ENCODE measurements at regions not wholly inside any gene's neighbourhood (a gene's known extent, or its start where the extent isn't known, plus 50 kb on each side); places are given as distances from the start of the nearest gene placed in this dataset.

DNA sequence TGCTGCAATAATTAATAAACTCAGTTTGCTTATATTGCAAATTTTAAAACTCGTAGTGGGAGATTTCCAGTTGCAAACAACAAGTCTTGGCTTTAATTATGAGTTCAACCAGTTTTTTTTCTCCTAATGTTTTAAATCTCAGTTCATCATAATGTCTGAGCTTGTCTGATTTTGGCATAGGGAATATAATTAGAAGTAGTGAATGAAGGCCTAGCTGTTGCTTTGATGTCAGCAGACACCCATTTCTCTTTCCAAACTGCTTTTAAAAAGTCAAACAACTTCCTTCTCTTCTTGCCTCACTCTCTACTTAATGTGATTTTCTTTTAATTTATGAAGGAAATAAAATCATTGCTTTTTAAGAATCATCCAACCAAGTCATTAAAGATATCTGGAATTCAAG lies 1462.1 kb downstream of the DPP10 start:
- H3K4me1 ChIP-seq: no peaks in the 10 kb centered on the region
- no peak overlapping the region for H3K4me3 ChIP-seq
- no peaks in the 10 kb centered on the region for H3K36me3 ChIP-seq
- TF ChIP-seq, protein P1, sequence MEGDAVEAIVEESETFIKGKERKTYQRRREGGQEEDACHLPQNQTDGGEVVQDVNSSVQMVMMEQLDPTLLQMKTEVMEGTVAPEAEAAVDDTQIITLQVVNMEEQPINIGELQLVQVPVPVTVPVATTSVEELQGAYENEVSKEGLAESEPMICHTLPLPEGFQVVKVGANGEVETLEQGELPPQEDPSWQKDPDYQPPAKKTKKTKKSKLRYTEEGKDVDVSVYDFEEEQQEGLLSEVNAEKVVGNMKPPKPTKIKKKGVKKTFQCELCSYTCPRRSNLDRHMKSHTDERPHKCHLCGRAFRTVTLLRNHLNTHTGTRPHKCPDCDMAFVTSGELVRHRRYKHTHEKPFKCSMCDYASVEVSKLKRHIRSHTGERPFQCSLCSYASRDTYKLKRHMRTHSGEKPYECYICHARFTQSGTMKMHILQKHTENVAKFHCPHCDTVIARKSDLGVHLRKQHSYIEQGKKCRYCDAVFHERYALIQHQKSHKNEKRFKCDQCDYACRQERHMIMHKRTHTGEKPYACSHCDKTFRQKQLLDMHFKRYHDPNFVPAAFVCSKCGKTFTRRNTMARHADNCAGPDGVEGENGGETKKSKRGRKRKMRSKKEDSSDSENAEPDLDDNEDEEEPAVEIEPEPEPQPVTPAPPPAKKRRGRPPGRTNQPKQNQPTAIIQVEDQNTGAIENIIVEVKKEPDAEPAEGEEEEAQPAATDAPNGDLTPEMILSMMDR (IDR thresholded peaks at IDR 0.05): no peak
- TF ChIP-seq POLR2A (IDR thresholded peaks at IDR 0.05): no peak
- no peak overlapping the region for H3K27ac ChIP-seq
- no peaks in the 10 kb centered on the region for H3K27me3 ChIP-seq
- H3K9me3 ChIP-seq: no peaks in the 10 kb centered on the region
- no peak for DNase-seq

DNA sequence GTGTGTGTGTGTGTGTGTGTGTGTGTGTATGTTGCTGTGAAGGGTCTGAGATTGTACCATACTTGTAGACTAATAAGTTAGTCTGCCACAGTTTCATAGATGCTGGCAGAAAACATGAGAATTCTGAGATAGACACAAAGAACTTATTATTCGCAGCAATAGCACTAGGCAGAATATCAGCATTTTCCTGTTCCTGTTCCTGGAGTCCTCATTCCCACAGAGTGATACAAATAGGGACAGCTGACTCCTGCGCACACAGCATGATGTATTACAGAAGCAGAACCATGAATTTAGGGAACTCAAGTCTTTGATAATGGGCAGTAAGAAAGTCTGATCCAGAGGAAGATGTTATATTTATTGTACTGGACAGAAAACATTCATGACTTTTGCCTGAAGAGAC lies 1466.3 kb downstream of the DPP10 start:
- H3K27me3 ChIP-seq: no peaks in the 10 kb centered on the region
- no peaks in the 10 kb centered on the region for H3K4me1 ChIP-seq
- DNase-seq: no peak
- H3K9me3 ChIP-seq: no peaks in the 10 kb centered on the region
- no peaks in the 10 kb centered on the region for H3K36me3 ChIP-seq
- TF ChIP-seq POLR2A (IDR thresholded peaks at IDR 0.05): no peak
- TF ChIP-seq, protein P1 (IDR thresholded peaks at IDR 0.05): no peak
- no peak overlapping the region for H3K4me3 ChIP-seq
- no peak overlapping the region for H3K27ac ChIP-seq

- TF ChIP-seq, protein P1 (IDR thresholded peaks at IDR 0.05): no peak
- no peak for TF ChIP-seq POLR2A (IDR thresholded peaks at IDR 0.05)
- H3K27me3 ChIP-seq: no peaks in the 10 kb centered on the region
These were observed 1467.8 kb downstream of the DPP10 start for GRCh38 chr2:115910270-115910669.

DNA sequence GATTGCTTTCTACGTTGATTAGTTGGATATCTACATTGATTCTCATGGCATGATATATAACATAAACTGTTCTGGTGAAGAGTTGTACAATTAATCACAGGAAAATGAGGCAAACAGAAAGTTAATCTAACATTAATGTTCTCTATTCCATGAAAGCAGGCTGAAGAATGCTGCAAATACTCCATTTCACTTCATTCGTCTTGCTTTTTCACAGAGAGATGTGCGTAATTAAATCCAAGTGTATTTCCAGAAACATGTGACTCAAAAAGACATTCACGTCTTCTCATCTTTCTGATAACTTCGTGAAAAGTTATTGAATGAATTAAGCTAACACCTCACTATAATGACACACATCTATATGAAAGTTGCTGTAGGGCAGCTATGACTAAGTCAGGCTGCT lies 1471.5 kb downstream of the DPP10 start:
- Histone ChIP-seq H3K27ac (no peak overlapping the region), H3K4me1 (no peaks in the 10 kb centered on the region), H3K9me3 (no peaks in the 10 kb centered on the region), H3K36me3 (no peaks in the 10 kb centered on the region), H3K27me3 (no peaks in the 10 kb centered on the region), H3K4me3 (no peak overlapping the region)
- no peak for DNase-seq
- no peak for TF ChIP-seq POLR2A (IDR thresholded peaks at IDR 0.05)

More at GRCh38 chr2:115910270-115910669, 1467.8 kb downstream of the DPP10 start:
- no peaks in the 10 kb centered on the region for H3K36me3 ChIP-seq
- H3K4me1 ChIP-seq: no peaks in the 10 kb centered on the region
- no peaks in the 10 kb centered on the region for H3K9me3 ChIP-seq
- DNase-seq: no peak
- H3K4me3 ChIP-seq: no peak overlapping the region
- H3K27ac ChIP-seq: no peak overlapping the region

- no peak for DNase-seq
- Histone ChIP-seq H3K4me3 (no peak overlapping the region), H3K36me3 (no peaks in the 10 kb centered on the region), H3K4me1 (no peaks in the 10 kb centered on the region), H3K27me3 (no peaks in the 10 kb centered on the region), H3K27ac (no peak overlapping the region), H3K9me3 (no peaks in the 10 kb centered on the region)
- no peak for TF ChIP-seq POLR2A (IDR thresholded peaks at IDR 0.05)
- TF ChIP-seq, protein P1 (IDR thresholded peaks at IDR 0.05): no peak
These were observed 1479.1 kb downstream of the DPP10 start for GRCh38 chr2:115921541-115921940.

- DNase-seq: no peak
- Histone ChIP-seq H3K27me3 (no peaks in the 10 kb centered on the region), H3K4me3 (no peak overlapping the region), H3K27ac (no peak overlapping the region), H3K36me3 (no peaks in the 10 kb centered on the region), H3K4me1 (no peaks in the 10 kb centered on the region), H3K9me3 (no peaks in the 10 kb centered on the region)
- TF ChIP-seq POLR2A (IDR thresholded peaks at IDR 0.05): no peak
- TF ChIP-seq, protein P1 (IDR thresholded peaks at IDR 0.05): no peak
These were observed 1497.5 kb downstream of the DPP10 start for GRCh38 chr2:115939902-115940301.
